ENCODE measurements at regions not wholly inside any gene's neighbourhood (a gene's known extent, or its start where the extent isn't known, plus 50 kb on each side); places are given as distances from the start of the nearest gene placed in this dataset.
A peak's percentile ranks its signal among the peaks of the same experiment; 100 is the strongest.

GRCh38 chr5:34487956-34488355 lies 168.2 kb upstream of the RAI14 start:
- DNase-seq, result no peak

DNA sequence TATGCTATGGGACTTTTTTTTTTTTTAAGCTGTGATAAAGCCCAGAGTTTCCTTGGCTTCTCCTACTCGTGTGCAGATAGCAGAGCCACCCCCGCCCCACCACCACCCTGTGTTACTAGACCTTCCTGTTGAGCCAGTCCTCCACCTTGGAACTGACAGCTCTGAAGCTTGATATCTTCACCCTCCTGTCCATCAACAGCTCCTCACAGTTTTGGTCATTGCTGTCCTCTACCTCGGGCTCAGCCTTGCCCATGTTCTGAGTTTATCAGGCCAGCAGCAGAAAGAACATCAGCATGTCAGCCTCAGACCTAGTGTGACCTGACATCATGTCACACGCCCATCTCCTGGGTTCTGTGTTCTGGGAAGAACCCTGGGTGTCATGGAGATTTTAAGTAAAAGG lies 167.1 kb upstream of the RAI14 start:
- DNase-seq, result no peak

- DNase-seq, result no peak
Observed at GRCh38 chr5:34490506-34491250, 165.4 kb upstream of the RAI14 start.

DNA sequence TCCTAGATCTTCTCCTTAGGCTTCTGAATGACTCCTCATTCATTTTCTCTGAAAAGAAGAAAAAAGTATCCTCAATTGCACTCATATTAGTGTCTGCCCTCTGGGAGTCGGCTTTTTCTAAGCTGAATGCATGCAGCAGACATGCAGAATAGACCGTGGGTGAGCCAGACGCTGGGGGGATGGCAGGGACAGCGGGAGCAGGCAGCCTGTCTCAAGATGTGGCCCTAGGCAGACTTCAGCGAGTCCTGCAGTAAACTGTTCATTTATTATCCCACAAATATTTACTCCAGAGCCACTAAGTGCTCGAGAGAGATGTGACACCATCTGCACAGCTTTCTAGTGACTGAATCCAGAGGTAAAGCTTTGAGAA lies 164.9 kb upstream of the RAI14 start:
- DNase-seq, result no peak

- no peak for DNase-seq
Observed at GRCh38 chr5:34494111-34494755, 161.9 kb upstream of the RAI14 start.

- no peak for DNase-seq
Observed at GRCh38 chr5:34495178-34495577, 160.9 kb upstream of the RAI14 start.

GRCh38 chr5:34496260-34496691 lies 159.9 kb upstream of the RAI14 start:
- DNase-seq, result no peak

GRCh38 chr5:34496701-34497469 lies 159.2 kb upstream of the RAI14 start:
- DNase-seq, result no peak

DNA sequence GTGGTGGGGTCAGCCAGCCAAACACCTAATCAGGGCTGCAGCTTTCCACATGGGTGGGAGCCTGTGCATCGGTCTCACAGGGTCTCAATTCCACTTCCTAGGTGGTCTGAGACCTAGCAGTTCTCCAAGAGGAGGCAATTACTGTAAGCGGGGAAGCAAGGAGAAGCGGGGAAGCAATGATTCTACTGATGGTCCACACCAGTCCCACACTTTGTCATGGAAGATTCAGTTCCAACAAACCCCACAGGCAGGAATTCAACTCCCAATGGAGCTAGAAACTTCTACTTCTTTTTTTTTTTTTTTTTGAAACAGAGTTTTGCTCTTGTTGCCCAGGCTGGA lies 158.7 kb upstream of the RAI14 start:
- DNase-seq, result no peak

- DNase-seq, result no peak
Observed at GRCh38 chr5:34498572-34498971, 157.6 kb upstream of the RAI14 start.

DNA sequence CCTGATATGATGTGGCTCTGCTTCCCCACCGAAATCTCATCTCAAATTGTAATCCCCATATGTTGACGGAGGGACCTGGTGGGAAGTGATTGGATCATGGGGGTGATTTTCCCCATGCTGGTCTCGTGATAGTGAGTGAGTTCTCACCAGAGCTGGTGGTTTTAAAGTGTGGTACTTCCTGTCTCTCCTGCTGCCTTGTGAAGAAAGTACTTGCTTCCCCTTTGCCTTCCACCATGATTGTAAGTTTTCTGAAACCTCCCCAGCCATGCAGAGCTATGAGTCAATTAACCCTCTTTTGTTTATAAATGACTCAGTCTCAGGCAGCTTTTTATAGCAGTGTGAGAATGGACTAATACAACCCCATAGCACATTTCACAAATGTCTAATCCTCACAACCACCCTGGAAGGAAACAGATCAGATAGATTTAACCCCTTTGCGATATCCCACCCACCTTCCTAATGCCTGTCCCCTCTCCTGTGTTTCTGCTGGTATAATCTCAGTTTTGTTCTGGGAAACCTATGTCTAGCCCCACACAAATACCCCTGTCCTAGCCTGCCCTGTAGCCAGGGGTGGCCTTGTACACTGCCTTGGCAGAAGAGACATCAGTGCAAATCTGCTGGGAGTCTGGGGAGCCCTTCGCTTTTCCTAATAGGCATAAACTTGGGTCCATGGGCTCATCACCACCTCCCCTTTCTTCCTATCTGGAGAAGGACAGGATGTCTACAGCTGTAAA lies 157.0 kb upstream of the RAI14 start:
- DNase-seq, result peak in 1 of 2 experiments; percentile 31

- DNase-seq, result no peak
Observed at GRCh38 chr5:34500236-34500847, 155.8 kb upstream of the RAI14 start.

GRCh38 chr5:34501016-34501415 lies 155.1 kb upstream of the RAI14 start:
- DNase-seq, result no peak

DNA sequence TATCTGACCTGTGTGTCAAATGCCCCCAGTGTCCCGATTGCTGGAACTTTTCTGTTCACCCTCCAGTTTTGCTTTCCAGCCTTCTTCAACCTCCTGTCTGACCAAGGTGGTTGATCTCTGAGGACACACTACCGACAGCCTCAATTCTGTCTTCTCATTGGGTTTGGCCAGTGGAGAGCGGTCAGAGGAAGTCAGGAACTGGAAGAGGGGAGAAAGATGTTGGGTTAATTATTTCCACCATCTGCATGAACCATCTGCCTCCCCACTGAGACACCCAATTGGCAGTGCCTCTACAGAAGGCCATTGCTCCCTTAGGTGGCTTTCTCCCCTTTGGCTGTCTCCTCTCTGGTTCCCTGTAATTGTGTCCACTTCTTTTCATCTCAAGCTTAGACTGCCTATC lies 154.3 kb upstream of the RAI14 start:
- no peak for DNase-seq

DNA sequence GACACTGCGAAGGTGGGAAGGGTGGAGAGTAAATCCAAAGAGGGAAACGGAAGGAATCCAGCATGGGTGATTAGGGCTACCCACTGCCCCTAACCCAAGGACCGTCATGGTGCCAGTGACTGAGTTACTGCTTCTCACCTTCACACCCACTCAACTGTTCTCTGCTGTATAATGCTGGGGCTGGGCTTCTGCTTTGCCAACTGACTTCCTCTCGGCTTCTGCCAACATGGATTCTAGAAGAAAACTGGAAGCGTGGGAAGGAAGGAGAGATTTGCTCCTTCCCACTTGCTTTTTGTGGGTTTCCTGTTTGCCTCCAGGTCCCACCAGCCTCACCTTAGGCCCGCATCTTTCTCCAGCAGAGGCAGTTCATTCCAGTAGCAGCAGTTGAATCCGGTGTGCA lies 153.5 kb upstream of the RAI14 start:
- no peak for DNase-seq

GRCh38 chr5:34503379-34504253 lies 152.5 kb upstream of the RAI14 start:
- DNase-seq, result no peak

DNA sequence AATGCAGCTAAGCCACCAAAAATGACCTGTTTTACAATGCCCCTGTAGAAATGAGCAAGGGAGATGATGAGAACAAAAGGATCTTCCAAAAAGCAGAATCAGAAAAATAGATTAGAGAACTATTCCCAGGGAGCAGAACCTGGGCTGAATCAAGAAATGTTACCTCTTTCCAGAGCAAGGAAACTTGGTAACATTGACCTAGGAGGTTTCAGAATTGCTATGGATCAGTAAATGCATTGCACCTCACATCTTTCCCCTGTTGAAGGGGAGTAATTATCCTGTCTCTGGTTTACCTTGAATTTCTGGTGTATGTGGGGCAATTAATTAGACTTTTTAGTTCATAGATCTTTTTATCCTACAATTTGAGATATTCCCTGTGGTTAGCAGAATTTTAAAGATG lies 151.2 kb upstream of the RAI14 start:
- DNase-seq, result no peak

DNA sequence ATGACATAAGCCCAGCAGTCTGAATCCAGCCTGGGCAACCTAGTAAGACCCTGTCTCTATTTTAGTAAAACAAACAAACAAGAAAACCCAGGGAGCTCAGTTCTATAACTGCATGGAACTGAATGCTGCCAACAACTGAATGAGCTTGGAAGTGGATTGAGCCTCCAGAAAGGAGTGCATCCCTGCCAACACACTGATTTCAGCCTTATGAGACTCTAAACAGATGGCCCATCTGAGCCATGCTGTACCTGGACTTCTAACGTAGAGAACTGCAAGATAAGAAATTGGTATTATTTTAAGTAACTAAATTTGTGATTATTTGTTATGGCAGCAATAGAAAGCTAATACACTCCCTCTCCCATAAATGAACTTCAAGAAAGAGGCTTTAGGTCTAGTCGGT lies 150.4 kb upstream of the RAI14 start:
- DNase-seq, result no peak

- DNase-seq, result no peak
Observed at GRCh38 chr5:34507933-34508332, 148.2 kb upstream of the RAI14 start.

DNA sequence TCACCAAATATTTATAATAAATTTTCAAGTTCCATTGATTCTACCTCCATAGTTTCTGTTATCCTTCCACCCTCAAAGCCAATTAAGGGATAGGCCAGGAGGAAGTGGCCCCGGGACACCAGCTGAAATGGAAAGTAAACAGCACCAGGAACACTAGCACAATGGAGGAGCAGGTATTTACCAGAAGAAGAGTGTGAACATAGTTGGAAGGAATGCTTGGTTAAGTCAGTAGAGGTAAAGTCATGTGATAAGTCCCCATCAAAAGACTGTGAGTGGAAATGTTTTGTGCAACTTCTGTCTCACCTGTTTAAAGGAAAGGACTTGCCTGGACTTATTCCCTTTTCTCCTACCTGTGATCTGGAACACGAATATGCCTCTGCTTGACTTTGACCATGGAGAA lies 146.7 kb upstream of the RAI14 start:
- DNase-seq, result no peak

GRCh38 chr5:34510002-34510401 lies 146.1 kb upstream of the RAI14 start:
- no peak for DNase-seq

GRCh38 chr5:34511063-34511462 lies 145.1 kb upstream of the RAI14 start:
- no peak for DNase-seq
